WERI-Rb-1 (cell line): ENCODE measurements at regions not wholly inside any gene's neighbourhood (a gene's known extent, or its start where the extent isn't known, plus 50 kb on each side); places are given as distances from the start of the nearest gene placed in this dataset.

Experiments
- DNase-seq: peaks from one replicate; pipeline ENCODE4 v3.0.0-alpha.2; 2020
- H3K27ac ChIP-seq: fragments of 250-450 bp; sonication (Bioruptor Pico); 2 replicates; pipeline ENCODE4 v1.5.1; 2020; ENCODE audit warnings: mild to moderate bottlenecking, moderate library complexity
- H3K27me3 ChIP-seq: fragments of 250-450 bp; sonication (Bioruptor Pico); 2 replicates; pipeline ENCODE4 v1.5.1; 2021; ENCODE audit warnings: mild to moderate bottlenecking, low read depth, moderate library complexity; ENCODE audit not compliant: insufficient read depth, severe bottlenecking
- H3K36me3 ChIP-seq: fragments of 250-450 bp; sonication (Bioruptor Pico); 2 replicates; pipeline ENCODE4 v1.5.1; 2020; ENCODE audit warnings: mild to moderate bottlenecking, moderate library complexity
- H3K4me3 ChIP-seq: 2 replicates; pipeline ENCODE4 v1.5.1; 2011; ENCODE audit warnings: low read depth, mild to moderate bottlenecking, control low read depth, low read length
- H3K9me3 ChIP-seq: fragments of 250-450 bp; sonication (Bioruptor Pico); 2 replicates; pipeline ENCODE4 v1.5.1; 2021; ENCODE audit warnings: mild to moderate bottlenecking, moderate library complexity; ENCODE audit not compliant: severe bottlenecking
- TF ChIP-seq, protein P1 (sequence below): IDR thresholded peaks from 2 replicates; pipeline ENCODE4 v1.5.1; 2011; ENCODE audit warnings: low read depth, mild to moderate bottlenecking, control low read depth, inconsistent platforms, low read length

DNA sequence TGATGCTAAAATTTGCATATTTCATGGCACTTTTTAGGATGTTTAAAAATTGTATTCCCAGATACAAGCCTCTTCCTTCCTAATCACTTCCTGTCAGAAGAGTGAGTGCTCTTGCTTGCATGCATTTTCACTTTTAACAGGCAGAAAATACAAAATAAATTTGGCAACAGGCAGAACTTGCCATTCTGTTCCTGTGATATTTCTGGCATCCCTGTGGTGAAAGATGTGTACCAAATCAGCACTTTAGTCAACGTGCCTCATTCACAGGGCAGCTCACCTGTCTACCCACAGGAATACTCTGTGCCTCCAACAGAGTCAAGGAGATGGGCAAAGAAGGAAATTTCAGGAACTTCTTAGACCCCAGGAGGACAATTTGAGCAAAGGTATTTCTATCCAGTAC is 360.9 kb downstream of the AKAIN1 start:
- no peaks in the 10 kb centered on the region for H3K36me3 ChIP-seq
- no peaks in the 10 kb centered on the region for H3K9me3 ChIP-seq
- peaks cover 56% of the 10 kb centered on the region for H3K27me3 ChIP-seq
- no peak overlapping the region for H3K4me3 ChIP-seq
- TF ChIP-seq, protein P1, sequence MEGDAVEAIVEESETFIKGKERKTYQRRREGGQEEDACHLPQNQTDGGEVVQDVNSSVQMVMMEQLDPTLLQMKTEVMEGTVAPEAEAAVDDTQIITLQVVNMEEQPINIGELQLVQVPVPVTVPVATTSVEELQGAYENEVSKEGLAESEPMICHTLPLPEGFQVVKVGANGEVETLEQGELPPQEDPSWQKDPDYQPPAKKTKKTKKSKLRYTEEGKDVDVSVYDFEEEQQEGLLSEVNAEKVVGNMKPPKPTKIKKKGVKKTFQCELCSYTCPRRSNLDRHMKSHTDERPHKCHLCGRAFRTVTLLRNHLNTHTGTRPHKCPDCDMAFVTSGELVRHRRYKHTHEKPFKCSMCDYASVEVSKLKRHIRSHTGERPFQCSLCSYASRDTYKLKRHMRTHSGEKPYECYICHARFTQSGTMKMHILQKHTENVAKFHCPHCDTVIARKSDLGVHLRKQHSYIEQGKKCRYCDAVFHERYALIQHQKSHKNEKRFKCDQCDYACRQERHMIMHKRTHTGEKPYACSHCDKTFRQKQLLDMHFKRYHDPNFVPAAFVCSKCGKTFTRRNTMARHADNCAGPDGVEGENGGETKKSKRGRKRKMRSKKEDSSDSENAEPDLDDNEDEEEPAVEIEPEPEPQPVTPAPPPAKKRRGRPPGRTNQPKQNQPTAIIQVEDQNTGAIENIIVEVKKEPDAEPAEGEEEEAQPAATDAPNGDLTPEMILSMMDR = no peak
- H3K27ac ChIP-seq = no peak overlapping the region
- DNase-seq = no peak

DNA sequence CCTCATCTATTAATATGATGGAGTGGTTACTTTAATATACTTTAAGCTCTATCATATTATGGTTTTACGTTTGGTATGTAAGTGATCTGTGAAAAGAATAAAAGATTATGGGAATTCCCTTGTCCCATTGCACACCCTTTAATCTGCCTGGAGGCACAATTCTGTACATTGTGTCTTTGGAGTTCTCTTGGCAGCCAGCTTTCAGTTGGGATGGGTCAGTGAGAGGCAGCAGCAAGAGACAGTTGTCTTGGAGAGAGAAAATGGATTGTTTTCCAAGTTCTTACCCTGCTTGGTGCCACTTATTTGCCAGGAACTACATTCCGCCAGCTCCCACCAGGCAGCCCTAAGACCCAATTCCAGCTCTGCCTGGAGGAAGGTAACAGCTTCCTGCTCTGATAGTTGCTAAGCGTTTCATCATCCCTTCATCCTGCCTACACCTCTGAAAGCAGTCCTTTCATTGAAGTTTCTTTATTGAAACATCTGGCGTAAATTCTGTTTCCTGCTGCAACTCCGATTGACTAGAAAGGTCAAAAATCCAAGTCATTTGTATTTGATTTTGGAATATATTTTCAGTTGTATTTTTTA is 365.2 kb downstream of the AKAIN1 start:
- H3K27ac ChIP-seq = no peak overlapping the region
- H3K4me3 ChIP-seq = no peak overlapping the region
- H3K36me3 ChIP-seq = no peaks in the 10 kb centered on the region
- peaks cover 51% of the 10 kb centered on the region for H3K27me3 ChIP-seq
- H3K9me3 ChIP-seq = no peaks in the 10 kb centered on the region
- TF ChIP-seq, protein P1 = no peak
- DNase-seq = no peak

DNA sequence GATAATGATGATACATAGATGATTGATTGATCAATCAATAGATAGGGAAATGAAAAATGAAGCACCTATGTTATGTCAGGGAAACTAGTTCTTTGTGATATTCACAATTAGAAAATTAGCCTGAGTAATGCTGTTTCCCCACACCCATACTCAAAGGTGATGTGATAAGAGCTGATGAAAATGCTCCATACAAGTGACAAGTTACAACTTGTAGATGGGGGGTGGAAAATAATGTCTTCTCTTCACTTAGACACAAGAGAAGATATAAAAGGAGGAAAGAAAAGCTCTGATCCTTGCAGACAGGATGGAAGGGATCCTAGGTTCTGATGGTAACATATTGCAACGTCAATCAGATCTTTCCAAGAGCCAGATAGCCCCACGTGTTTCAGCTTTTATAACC is 365.9 kb downstream of the AKAIN1 start:
- TF ChIP-seq, protein P1 = no peak
- Histone ChIP-seq H3K9me3 (no peaks in the 10 kb centered on the region), H3K4me3 (no peak overlapping the region), H3K27ac (no peak overlapping the region), H3K36me3 (no peaks in the 10 kb centered on the region), H3K27me3 (peaks cover 46% of the 10 kb centered on the region)
- DNase-seq = no peak

DNA sequence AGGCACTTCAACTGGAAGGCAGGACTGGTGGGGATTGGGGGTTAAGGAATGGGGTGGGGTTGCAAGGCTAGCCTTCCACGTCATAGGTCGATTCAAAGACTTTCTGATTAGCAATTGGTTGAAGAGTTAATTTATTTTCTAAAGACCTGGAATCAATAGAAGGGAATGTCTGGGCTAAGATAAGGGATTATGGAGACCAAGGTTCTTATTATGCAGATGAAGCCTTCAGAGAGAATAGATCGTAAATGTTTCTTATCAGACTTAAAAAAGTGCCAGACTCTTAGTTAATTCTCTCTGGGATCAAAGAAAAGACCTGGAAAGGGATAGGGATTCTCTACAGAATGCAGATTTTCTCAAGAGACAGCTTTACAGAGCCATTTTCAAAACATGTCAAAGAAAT is 368.0 kb upstream of the DLGAP1 start:
- H3K27me3 ChIP-seq = peaks cover 59% of the 10 kb centered on the region
- TF ChIP-seq, protein P1 = no peak
- H3K27ac ChIP-seq = no peak overlapping the region
- no peaks in the 10 kb centered on the region for H3K36me3 ChIP-seq
- DNase-seq = no peak
- H3K4me3 ChIP-seq = no peak overlapping the region
- H3K9me3 ChIP-seq = no peaks in the 10 kb centered on the region

DNA sequence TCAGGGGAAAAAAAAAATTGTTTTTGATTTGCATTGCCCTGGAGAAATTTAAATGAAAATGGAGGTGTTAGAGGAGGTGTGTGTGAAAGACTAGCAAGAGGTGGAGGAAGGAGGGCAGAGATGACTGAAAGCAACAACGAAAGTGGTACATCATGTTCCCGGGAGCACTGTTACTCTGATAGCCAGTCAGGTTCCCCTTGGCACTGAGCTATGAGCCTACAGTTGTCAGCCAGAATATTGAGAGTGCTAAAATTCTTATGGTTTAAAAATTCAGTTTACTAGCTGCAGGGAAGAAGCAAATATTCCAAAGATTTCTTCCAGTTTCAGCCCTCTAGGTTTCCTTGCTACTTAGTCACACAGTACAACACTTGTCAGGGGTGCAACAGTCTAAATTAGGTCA is 366.7 kb upstream of the DLGAP1 start:
- Histone ChIP-seq H3K36me3 (no peaks in the 10 kb centered on the region), H3K27me3 (peaks cover 56% of the 10 kb centered on the region), H3K27ac (no peak overlapping the region), H3K9me3 (no peaks in the 10 kb centered on the region), H3K4me3 (no peak overlapping the region)
- no peak for DNase-seq
- TF ChIP-seq, protein P1 = no peak

DNA sequence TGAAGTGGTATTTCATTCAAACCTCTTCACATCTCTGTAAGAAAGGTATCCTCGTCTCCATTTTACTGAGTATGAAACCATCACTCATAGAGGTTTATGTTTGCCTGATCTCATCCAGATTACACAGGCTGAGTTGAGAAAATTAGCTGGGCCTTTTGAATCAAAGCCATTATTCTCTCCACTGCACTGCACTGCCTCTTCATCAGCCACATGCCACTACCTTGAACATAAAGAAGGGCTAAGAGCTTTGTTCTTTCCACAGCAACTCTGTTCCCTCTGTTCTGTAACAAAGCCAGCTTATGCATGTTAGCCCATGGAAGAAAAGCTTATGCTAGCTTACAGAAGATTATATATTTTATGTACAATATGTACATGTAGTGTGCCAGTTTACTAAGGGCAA is 362.6 kb upstream of the DLGAP1 start:
- H3K27me3 ChIP-seq = peaks cover 52% of the 10 kb centered on the region
- no peaks in the 10 kb centered on the region for H3K36me3 ChIP-seq
- no peaks in the 10 kb centered on the region for H3K9me3 ChIP-seq
- H3K4me3 ChIP-seq = no peak overlapping the region
- no peak for DNase-seq
- TF ChIP-seq, protein P1 = no peak
- H3K27ac ChIP-seq = no peak overlapping the region
